ENCODE measurements at regions not wholly inside any gene's neighbourhood (a gene's known extent, or its start where the extent isn't known, plus 50 kb on each side); places are given as distances from the start of the nearest gene placed in this dataset.

DNA sequence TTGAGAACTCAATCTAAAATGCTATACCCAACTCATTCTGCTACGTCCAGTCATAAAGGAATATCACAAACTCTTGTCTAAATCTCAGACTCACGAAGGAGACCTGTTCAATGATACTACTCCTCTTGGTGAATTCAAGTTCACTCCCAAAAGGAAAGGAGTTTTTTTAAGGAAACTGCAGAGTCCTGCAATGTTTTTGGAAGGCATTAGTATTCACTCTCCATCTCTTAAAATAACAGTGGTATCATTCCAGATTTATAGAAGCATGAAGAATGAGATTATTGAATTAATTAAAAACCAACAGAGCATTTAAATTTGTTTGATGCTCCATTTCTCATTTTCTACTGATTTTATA, 73.4 kb downstream of the FOXD1 start:
- TF ChIP-seq, protein P1, sequence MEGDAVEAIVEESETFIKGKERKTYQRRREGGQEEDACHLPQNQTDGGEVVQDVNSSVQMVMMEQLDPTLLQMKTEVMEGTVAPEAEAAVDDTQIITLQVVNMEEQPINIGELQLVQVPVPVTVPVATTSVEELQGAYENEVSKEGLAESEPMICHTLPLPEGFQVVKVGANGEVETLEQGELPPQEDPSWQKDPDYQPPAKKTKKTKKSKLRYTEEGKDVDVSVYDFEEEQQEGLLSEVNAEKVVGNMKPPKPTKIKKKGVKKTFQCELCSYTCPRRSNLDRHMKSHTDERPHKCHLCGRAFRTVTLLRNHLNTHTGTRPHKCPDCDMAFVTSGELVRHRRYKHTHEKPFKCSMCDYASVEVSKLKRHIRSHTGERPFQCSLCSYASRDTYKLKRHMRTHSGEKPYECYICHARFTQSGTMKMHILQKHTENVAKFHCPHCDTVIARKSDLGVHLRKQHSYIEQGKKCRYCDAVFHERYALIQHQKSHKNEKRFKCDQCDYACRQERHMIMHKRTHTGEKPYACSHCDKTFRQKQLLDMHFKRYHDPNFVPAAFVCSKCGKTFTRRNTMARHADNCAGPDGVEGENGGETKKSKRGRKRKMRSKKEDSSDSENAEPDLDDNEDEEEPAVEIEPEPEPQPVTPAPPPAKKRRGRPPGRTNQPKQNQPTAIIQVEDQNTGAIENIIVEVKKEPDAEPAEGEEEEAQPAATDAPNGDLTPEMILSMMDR (IDR thresholded peaks at IDR 0.05; ENCODE audit: extremely low read depth, missing control alignments), result no peak
- DNase-seq (ENCODE audit: low spot score), result no peak

- TF ChIP-seq, protein P1 (IDR thresholded peaks at IDR 0.05; ENCODE audit: extremely low read depth, missing control alignments), result no peak
- DNase-seq (ENCODE audit: low spot score), result no peak
These were observed 73.9 kb downstream of the FOXD1 start for GRCh38 chr5:73374520-73375190.

DNA sequence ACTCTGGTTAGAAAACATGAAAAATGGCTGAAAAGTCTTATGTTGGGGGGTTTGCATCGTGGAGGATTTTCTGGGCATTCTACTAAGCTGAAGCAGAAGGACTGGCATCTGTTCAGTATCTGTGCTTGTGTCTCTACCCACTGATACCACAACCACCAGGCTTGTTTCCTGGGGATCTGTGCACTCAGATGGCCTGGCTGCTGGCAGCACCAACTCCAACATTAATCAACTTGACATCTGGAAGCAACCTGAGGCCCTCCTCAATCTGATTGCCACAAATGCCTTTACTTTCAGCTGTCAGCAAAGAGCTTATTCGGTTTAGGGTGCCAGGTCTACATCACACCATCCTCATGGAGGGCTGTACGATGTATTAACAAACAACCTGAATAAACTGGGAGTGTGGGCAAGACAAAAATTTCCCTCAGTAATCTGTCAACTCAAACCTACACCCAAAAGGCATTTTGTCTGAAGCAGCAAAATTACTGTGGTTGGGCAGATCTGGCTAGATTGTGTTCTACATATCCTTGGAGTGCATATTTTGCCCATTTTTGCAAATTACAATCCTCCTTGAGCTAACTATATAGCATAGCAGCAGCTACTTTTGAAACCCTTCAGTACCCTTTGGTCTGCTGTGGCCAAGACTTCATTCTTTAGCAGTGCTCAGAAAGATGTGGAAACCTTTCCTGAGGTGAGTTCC, 74.6 kb downstream of the FOXD1 start:
- no peak for DNase-seq (ENCODE audit: low spot score)
- TF ChIP-seq, protein P1 (IDR thresholded peaks at IDR 0.05; ENCODE audit: extremely low read depth, missing control alignments), result no peak

GRCh38 chr5:73370640-73371583, 77.7 kb downstream of the FOXD1 start:
- DNase-seq (ENCODE audit: low spot score), result no peak
- TF ChIP-seq, protein P1 (IDR thresholded peaks at IDR 0.05; ENCODE audit: extremely low read depth, missing control alignments), result no peak

GRCh38 chr5:73370095-73370494, 78.5 kb downstream of the FOXD1 start:
- TF ChIP-seq, protein P1 (IDR thresholded peaks at IDR 0.05; ENCODE audit: extremely low read depth, missing control alignments), result no peak
- no peak for DNase-seq (ENCODE audit: low spot score)

DNA sequence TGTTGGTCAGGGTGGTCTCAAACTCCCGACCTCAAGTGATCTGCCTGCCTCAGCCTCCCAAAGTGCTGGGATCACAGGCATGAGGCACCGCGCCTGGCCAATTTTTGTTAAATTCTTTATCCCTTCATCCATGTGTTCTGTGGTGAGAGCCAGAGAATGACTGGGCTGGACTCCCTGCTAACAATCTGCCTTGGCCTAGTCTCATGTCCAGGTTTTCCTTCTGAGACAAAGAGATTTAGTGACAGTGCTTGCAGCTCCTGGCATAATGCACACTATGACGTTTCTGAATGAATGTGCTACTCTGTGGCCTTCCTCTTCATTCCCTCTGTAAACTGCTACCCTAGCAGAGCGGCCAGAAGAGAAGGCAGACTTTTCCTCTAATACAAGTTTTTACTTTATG, 79.3 kb downstream of the FOXD1 start:
- DNase-seq (ENCODE audit: low spot score), result no peak
- TF ChIP-seq, protein P1 (IDR thresholded peaks at IDR 0.05; ENCODE audit: extremely low read depth, missing control alignments), result no peak

- TF ChIP-seq, protein P1 (IDR thresholded peaks at IDR 0.05; ENCODE audit: extremely low read depth, missing control alignments), result no peak
These were observed 80.9 kb downstream of the FOXD1 start for GRCh38 chr5:73367650-73368049.

More at GRCh38 chr5:73367650-73368049, 80.9 kb downstream of the FOXD1 start:
- DNase-seq (ENCODE audit: low spot score), result no peak
